GM18526 (cell line): ENCODE measurements at regions not wholly inside any gene's neighbourhood (a gene's known extent, or its start where the extent isn't known, plus 50 kb on each side); places are given as distances from the start of the nearest gene placed in this dataset.

Experiments
- POLR2A ChIP-seq: IDR thresholded peaks from 3 replicates; pipeline ENCODE4 v1.6.1; 2011; ENCODE audit not compliant: insufficient read length; ENCODE audit errors: extremely low read depth

DNA sequence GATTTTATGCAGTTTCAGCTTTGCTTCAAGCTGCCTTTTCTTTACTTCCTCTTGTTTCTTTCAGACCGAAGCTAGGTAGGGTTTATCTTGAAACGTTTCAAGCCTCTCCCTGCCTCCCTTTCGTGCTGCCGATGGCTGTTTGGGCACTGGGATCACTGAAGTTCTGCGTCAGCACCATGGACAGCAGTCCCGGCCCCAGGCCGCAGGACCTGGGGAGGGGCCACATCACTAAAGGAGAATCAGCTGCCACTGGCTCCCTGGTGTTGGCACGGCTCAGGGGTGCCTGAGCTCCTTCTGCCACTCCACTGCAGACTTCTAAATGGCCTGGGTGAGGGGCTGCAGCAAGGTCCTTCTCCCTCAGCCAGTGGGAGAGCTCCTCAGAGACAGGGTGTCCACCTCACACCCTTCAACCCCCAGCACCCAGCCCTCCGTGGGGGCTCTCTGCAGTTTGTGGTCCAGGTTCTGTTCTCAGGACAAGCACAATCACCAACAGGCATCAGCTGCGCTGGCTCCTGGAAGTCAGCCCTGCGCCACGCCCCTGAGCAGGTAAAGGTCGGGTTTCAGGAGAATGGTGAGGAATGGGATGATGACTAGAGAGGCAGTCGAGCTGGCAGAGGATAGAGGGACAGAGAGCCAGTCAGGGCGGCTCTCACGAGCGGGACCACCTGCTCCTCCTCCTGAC is 387.2 kb downstream of the TCERG1L start:
- TF ChIP-seq POLR2A: no peak

DNA sequence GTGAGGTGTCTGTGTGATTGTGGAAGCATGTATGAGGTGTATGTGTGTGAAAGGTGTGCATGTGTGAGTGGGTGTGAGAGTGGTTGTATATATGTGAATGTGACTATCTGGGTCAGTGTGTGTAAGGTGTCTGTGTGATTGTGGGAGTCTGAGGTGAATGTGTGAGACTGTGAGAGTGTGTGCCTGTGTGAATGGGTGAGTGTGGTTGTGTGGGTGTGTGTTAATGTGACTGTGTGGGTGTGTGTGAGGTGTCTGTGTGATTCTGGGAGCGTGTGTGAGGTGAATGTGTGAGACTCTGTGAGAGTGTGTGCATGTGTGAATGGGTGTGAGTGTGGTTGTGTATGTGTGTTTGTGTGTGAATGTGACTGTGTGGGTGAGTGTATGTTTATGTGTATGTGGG is 385.1 kb downstream of the TCERG1L start:
- TF ChIP-seq POLR2A: no peak

DNA sequence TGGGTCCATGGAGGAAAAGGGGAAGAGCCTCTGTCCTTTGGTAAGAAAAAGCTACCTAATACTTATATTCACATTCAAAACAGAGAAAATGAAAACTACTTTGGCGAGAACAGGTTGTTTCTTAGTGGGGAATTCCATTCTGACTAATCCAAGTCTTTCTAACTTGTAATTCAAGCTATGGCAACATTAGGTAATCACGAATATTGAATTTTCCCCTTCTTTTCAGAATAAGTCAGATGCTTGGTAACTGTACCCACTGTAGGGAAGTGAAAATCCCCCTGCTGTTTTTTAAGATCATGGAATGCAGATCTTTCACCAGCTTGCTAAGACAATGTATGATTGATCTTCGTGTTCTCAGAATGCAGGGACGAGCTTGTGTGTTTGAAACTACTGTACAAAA is 384.4 kb downstream of the TCERG1L start:
- no peak for TF ChIP-seq POLR2A

DNA sequence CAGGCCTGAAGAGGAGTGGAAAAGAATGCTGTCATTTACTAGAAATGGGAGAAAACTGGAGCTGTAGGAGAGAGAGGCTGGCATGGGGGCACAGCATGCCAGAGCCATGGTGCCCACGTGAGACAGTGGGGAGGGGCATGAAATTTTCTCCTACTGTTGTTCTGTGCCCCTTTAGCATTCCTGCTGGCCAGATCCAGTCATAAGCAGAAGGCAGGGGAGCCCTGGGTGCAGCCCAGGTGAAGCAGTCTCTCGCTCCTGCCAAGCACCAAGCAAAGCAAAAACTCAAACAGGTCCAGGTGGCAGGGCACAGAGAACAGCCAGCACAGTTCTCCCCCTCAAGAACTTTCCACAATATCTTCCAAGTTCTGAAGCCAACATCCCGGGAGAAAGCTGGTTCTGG is 383.2 kb downstream of the TCERG1L start:
- no peak for TF ChIP-seq POLR2A

DNA sequence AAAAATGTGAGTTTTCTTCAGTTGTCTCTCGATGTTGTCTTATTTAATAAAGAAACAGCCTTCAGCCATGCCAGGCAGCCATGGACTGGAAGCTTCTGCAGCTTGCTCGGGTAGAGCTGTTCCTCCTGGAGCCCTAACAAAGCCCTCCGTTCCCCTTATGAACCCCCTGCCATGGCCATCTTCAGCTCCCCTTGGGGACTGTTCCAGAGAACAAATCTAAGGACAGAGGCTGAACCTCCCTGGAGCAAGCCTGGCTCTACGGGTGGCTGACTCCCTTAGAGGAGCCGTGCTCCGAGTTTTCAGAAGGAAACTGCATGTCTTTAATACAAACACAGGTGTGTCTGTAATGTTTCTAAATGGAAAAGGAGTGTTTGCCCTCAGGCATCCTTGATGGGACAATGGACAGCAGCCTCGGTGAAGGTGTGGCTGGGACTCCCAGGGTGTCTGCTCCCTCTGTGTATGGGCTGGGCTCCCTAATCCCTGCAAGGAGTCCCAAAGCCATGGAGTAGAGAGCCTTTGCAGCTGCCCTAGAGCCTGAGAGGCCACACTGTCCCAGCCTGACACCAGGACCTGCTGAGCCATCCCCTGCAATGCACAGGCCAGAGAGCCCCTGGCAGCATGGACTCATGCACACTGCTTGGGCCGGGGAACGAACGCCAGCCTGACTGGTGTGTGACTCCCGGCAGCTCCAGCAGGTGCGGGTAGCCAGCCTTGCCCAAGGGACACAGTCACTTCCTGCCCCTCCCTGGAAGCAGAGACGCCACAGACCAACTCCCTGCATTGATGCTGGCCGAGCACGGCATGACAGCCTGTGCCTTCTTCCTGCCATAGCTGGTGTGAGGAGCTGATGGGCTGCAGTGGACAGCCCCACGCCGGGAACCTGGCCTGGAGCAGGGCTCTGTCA is 381.8 kb downstream of the TCERG1L start:
- TF ChIP-seq POLR2A: no peak

DNA sequence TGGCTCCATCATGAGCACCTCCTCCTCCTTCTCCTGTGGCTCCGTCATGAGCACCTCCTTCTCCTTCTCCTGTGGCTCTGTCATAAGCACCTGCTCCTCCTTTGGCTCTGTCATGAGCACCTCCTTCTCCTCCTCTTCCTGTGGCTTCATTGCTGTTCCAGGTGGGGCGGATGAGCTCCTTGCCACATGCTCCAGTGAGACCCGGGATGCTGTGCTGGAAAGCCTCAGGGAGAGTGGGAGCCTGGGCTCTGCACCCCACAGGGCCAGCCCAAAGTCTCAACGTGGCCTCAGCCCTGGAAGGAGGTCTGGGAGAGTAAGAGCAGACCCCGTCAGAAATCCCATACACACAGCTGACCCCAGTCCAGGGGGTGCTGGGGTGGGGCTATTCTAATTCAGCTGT is 380.7 kb downstream of the TCERG1L start:
- TF ChIP-seq POLR2A: no peak

DNA sequence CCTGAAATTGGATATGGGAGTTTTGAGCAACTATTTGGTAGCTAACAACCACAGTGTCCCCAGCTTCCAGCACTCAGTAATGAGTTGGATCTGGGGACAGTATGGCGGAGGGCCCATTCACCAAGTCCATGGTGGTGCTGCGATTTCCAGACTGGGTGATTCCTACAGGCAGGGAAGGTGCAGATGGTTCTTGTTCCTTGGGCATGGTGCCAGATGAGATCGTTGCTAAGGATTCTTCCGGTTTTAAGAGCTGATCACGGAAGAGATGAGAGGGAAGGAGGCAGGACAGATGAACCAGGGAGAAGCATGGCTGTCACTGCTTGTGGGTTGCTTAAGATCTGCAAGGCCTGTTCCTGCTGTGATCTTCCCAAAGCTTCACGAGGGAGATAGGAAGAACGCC is 380.3 kb downstream of the TCERG1L start:
- TF ChIP-seq POLR2A: no peak

DNA sequence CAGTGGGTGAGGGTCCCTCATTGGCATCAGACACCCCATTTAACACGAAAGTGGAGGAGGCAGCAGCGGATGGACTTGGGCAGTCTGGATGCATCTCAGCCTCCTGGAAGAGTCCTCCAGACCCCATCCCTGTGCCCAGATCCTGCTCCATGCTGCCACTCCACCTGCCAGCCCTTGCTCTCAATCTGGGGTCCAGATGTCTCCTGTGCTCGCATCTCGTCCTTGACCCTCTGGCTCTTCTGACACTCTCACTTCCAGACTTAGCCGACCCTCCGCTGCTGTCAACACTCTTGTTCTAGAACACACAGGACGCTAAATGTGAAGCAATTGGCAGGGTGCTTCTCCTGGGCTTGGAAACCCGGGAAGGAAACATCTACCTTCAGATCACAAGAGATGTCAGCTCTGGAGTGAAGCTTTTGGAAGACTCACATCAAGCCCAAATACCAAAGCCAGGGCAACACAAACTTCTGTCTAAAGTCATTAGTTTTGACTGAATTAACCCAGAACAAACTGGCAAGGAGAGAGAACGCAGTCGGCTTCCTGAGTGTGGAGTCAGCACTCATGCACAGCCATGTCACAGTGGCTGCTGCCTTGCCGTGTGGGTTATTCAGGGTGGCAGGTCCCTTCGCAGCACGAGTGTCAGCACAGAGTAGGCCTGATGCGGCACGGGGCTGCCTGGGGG is 379.1 kb downstream of the TCERG1L start:
- TF ChIP-seq POLR2A: no peak

DNA sequence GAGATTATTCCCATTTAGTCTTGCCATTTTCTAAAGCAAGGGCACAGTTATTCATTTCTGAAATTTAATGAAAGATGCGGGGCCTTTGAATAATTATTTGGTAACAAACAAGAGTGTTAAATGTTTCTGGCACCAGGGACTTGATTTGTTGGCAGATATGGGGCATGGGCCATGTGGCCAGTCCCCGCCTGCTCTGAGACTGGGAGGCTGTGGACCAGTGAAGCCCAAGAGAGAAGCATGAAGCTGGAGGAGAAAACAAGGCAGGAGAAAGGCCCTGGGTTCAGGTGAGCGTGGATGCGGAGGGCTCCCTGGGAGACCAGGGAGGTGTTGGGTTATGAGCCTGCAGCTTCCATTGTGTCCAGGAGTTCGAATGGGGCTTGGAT is 378.5 kb downstream of the TCERG1L start:
- no peak for TF ChIP-seq POLR2A

DNA sequence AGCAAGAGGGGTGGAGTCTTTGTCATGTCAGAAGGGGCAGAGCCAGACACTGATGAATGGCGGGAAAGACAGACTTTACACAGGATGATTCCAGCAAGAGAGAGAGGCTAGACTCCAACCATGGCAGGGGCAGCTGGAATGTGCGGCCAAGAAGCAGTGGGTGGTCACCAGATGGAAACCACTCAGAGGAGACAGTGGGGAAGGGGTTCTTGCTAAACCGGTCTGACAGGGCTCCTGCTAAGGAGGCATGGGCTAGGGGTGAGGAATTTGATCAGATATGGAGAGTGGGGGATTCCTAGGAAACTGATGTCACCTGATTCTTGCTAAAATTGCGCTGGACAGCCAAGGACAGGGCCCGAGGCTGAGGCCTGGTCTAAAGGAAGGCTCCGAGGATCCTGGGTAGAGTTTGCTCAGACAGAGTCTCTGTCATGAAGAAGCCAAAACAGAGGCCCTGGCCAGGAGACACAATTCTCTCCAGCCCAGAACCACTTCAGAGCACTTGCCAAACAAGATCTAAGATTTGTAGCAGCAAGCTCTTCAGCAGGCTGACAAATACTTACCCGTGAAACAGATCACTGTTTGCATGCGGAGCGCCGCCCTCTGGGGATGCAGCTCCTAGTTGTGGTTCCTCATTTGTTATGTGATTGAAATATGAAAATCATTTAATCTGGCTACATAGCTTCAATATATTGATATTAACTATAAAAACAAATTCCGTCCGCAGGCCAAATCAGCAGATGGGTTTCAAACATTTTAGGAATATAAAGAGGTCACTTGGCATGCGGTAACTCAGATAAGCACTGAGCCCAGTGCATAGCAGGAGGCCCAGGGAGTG is 377.0 kb downstream of the TCERG1L start:
- TF ChIP-seq POLR2A: no peak

DNA sequence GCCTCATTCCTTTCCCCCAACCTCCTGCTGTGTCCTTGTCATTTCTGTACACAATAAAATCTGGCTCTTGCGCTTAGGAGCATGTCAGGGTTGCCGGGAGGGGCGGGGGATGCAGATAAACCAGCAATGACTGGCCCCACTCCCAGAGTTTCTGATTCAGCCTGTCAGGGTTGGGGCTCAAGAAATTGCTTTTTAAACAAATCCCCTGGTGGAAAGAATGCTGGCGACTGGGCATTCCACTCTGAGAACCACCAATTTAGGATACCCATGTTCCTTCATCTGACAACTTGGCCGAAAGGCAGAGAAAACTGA is 376.4 kb downstream of the TCERG1L start:
- no peak for TF ChIP-seq POLR2A

DNA sequence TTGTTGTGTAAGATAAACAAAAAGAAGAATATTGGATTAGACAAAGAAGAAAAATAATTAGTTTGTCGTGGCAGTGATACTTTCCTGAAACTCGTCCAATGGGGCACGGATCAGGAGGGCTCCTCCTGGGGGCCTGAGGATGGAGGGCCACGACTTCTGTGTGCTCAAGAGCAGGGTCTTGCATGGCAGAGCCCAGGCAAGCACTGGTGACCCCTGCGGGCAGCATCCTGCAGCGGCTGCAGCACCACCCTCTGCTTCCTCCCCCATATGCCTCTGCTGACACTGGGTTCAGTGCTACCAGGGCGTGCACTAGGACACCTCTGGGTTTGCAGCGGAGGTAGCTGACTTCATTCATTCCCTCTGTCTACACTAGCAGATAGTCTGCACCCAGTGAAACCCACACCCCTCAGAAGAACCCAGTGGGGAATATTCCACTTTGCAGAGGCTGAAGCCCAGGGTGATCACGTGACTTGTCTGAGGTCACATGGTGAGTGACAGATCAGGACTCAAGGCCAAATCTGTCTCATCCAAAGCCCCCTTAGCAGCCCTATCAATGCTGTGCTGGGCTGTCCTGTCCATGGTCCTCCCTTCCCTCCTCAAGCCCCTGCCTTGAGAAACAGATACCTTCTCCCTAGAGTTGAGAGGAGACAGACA is 375.5 kb downstream of the TCERG1L start:
- no peak for TF ChIP-seq POLR2A

DNA sequence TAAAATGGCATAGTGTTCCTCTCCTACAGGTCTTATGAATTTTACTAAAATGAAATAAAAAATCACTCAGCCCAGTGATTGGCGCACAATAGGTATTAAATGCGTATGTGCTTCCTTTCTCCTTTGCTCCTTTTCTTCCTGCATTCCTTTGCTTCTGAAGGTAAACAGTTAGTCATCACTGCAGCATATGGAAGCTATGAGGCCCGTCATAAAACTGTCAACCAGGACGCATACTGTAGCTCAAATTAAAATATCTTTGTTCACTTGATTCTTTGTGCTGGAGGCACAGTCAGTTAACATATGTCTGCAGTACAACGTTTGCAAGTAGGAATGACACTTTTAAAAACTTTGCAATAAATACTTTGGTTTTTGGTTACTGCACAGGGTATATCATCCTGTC is 374.7 kb downstream of the TCERG1L start:
- TF ChIP-seq POLR2A: no peak

DNA sequence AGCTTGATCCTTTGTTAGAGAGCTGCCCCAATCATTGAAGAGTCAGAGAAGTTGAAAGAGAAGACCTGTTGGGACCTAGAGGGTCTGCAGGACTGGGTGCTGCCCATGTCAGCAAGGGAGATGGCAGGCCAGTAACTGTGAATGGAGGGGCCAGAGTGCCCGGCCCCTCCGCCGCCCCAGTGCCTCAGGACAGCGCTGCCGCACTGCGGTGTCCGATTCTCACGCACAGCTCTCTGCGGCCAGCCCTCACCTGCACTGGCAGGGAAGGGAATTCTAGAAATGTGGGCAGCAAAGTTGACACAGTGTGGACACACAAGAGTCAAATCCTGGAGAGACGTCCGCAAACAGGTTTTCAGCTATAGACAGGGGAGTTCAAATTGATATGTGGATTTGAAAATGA is 373.5 kb downstream of the TCERG1L start:
- TF ChIP-seq POLR2A: no peak

DNA sequence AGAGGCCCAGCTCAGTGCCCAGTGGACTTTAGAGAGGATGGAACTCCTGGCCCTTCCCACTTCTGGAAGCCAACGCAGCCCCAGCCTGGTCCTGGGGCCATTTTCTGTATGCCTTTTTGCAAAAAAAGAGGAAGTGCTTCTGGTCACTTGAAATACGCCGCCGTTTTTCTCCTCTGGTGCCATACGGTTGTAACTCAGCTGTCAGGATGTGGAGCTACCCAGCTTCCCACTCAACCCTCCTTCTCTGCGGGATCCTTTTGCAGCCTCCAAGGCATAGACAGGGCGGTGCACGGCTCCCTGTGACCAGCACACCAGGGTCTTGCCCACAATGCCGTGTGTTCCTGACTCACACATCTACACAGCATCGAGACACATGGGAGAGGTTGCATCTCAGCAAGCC is 369.6 kb downstream of the TCERG1L start:
- TF ChIP-seq POLR2A: no peak
